Gastroesophageal sphincter (tissue), 4 donors: ENCODE measurements at regions not wholly inside any gene's neighbourhood (a gene's known extent, or its start where the extent isn't known, plus 50 kb on each side); places are given as distances from the start of the nearest gene placed in this dataset.

ENCODE experiments used
- ATAC-seq: fragments of 150-250 bp; one replicate; pipeline ENCODE4 v1.9.1; 2016; ENCODE audit warnings: mild to moderate bottlenecking, moderate library complexity
- H3K27ac ChIP-seq, 4 donors: fragments of 200-600 bp; sonication (generic) in 3 of 4; 1 replicate in 3 of 4; 2 replicates in 1 of 4; pipeline ENCODE4 v1.5.1; 2016 to 2019
- H3K27me3 ChIP-seq: fragments of 200-600 bp; sonication (generic); one replicate; pipeline ENCODE4 v1.5.1; 2019
- H3K36me3 ChIP-seq, 2 donors: fragments of 200-600 bp; sonication (generic); one replicate each; pipeline ENCODE4 v1.5.1; 2019; ENCODE audit warnings: control low read depth in 1 of 2
- H3K4me1 ChIP-seq, 3 donors: fragments of 200-600 bp; sonication (generic); 1 replicate in 2 of 3; 2 replicates in 1 of 3; pipeline ENCODE4 v1.5.1; 2016 to 2019; ENCODE audit warnings: control low read depth in 2 of 3
- H3K4me3 ChIP-seq, 2 donors: fragments of 200-600 bp; sonication (generic); one replicate each; pipeline ENCODE4 v1.5.1; 2019; ENCODE audit warnings: mild to moderate bottlenecking in 1 of 2, moderate library complexity in 1 of 2
- H3K9me3 ChIP-seq, 3 donors: fragments of 200-600 bp; sonication (generic); one replicate each; pipeline ENCODE4 v1.5.1; 2017 to 2019; ENCODE audit warnings: control low read depth in 2 of 3
- CTCF ChIP-seq, 4 experiments: fragments of 200-600 bp in 2 of 4; fragments of 450-650 bp in 2 of 4; sonication (generic) in 1 of 4; IDR thresholded peaks; one replicate each; pipeline ENCODE4 v1.5.1; 2017 to 2019; ENCODE audit warnings: antibody characterized with exemption in 4 of 4, mild to moderate bottlenecking in 2 of 4, moderate library complexity in 2 of 4
- EP300 ChIP-seq: sonication (generic); formaldehyde crosslinking; IDR thresholded peaks from one replicate; pipeline ENCODE4 v1.6.1; 2017; ENCODE audit warnings: antibody characterized with exemption, mild to moderate bottlenecking
- POLR2A ChIP-seq, 2 donors: fragments of 450-650 bp; IDR thresholded peaks; one replicate each; pipeline ENCODE4 v1.6.1; 2017; ENCODE audit warnings: antibody characterized with exemption in 2 of 2, mild to moderate bottlenecking in 2 of 2, moderate library complexity in 1 of 2
- POLR2AphosphoS5 ChIP-seq: sonication (generic); formaldehyde crosslinking; IDR thresholded peaks from one replicate; pipeline ENCODE4 v1.6.1; 2017; ENCODE audit warnings: antibody characterized with exemption
- WGBS, 2 donors: methylation state at CpG; one replicate each; pipeline ENCODE4 v1.1.5; 2018; ENCODE audit warnings: low coverage in 1 of 2; 5-methylcytosine and 5-hydroxymethylcytosine counted together

- Histone ChIP-seq H3K36me3 (no peaks in the 10 kb centered on the region), H3K27ac (no peak overlapping the region), H3K4me1 (no peaks in the 10 kb centered on the region), H3K9me3 (no peaks in the 10 kb centered on the region), H3K27me3 (no peaks in the 10 kb centered on the region), H3K4me3 (no peak overlapping the region)
- TF ChIP-seq POLR2AphosphoS5 (no peak), EP300 (no peak), CTCF (IDR thresholded peaks at IDR 0.05) (no peak), POLR2A (IDR thresholded peaks at IDR 0.05) (no peak)
- ATAC-seq: no peak
Observed at GRCh38 chr12:17110316-17110715, 504.4 kb upstream of the LMO3 start.

GRCh38 chr12:17108877-17109541 lies 503.0 kb upstream of the LMO3 start:
- 51 to 83% methylated on average over 1 to 3 of the region's 3 CpGs for WGBS, 2 donors

GRCh38 chr12:17104801-17105200 lies 498.8 kb upstream of the LMO3 start:
- no peaks in the 10 kb centered on the region for H3K36me3 ChIP-seq
- 20 to 50% methylated on average over 1 to 2 of the region's 2 CpGs for WGBS, 2 donors
- H3K4me1 ChIP-seq: no peaks in the 10 kb centered on the region
- no peaks in the 10 kb centered on the region for H3K9me3 ChIP-seq
- no peak for ATAC-seq
- H3K4me3 ChIP-seq: no peak overlapping the region
- no peak overlapping the region for H3K27ac ChIP-seq
- TF ChIP-seq CTCF (IDR thresholded peaks at IDR 0.05) (no peak), POLR2A (IDR thresholded peaks at IDR 0.05) (no peak), POLR2AphosphoS5 (no peak), EP300 (no peak)
- H3K27me3 ChIP-seq: no peaks in the 10 kb centered on the region

More at GRCh38 chr12:17108877-17109541, 503.0 kb upstream of the LMO3 start:
- TF ChIP-seq CTCF (IDR thresholded peaks at IDR 0.05) (no peak), EP300 (no peak), POLR2AphosphoS5 (no peak), POLR2A (IDR thresholded peaks at IDR 0.05) (no peak)
- H3K36me3 ChIP-seq: no peaks in the 10 kb centered on the region
- H3K27ac ChIP-seq: no peak overlapping the region
- ATAC-seq: no peak
- H3K4me1 ChIP-seq: no peaks in the 10 kb centered on the region
- H3K4me3 ChIP-seq: no peak overlapping the region
- no peaks in the 10 kb centered on the region for H3K9me3 ChIP-seq
- H3K27me3 ChIP-seq: no peaks in the 10 kb centered on the region

- WGBS, 2 donors: 76 to 93% methylated on average over 9 to 11 of the region's 11 CpGs
- H3K4me1 ChIP-seq: no peaks in the 10 kb centered on the region
Observed at GRCh38 chr12:17097674-17098073, 491.7 kb upstream of the LMO3 start.

More at GRCh38 chr12:17097674-17098073, 491.7 kb upstream of the LMO3 start:
- no peak overlapping the region for H3K4me3 ChIP-seq
- no peaks in the 10 kb centered on the region for H3K36me3 ChIP-seq
- no peaks in the 10 kb centered on the region for H3K27me3 ChIP-seq
- H3K27ac ChIP-seq: no peak overlapping the region
- ATAC-seq: no peak
- TF ChIP-seq POLR2AphosphoS5 (no peak), CTCF (IDR thresholded peaks at IDR 0.05) (no peak), POLR2A (IDR thresholded peaks at IDR 0.05) (no peak), EP300 (no peak)
- no peaks in the 10 kb centered on the region for H3K9me3 ChIP-seq
